Stromal cell of bone marrow (primary cell): ENCODE measurements at regions not wholly inside any gene's neighbourhood (a gene's known extent, or its start where the extent isn't known, plus 50 kb on each side); places are given as distances from the start of the nearest gene placed in this dataset.
"Not testable (repeated sequence)": the region's sequence is repeated elsewhere in the genome, so short reads cannot be mapped to it uniquely, and the experiment has no call there.

Experiments
- DNase-seq: peaks from one replicate; pipeline ENCODE4 v3.0.0-alpha.2; 2012; ENCODE audit warnings: low read depth

DNA sequence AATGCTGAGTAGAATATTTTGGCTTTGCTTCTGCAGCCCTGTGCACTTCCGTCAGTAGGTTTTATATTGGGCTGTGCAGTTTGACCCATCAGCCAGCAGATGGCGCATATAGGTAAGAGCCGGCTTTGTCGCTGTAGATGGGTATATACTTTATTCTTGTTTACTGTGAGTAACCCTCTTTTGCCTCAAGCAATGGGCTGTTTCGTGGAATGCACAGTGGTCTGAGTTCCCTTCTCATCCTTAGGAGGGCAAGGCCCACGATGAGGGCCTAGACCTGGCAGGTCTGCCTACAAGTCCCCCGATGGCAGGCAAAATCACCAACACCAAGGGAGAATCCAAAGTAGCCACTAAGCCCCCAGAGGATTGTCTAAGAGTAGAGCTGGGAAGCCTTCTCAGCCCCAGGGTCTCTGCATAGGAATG, 1002.9 kb upstream of the KCND2 start:
- DNase-seq, result peak; percentile 55

DNA sequence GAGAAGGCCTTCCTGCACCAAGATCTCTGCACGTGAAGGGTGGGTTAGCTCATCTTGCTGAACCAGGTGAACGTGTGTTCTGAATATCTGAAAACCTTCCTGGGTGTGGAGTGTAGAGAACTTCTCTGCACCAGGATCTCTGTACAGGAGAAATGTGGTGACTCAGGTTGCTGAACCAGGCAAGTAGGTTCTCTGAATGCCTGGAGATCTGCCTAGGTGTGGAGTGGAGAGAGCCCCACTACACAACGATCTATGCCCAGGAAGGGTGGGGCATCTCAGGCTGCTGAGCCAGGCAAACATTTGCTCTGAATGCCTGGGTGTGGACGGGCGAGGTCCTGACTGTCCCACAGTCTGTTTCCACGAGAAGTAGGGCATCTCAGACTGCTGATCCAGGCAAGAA, 1002.3 kb upstream of the KCND2 start:
- DNase-seq, result no peak

DNA sequence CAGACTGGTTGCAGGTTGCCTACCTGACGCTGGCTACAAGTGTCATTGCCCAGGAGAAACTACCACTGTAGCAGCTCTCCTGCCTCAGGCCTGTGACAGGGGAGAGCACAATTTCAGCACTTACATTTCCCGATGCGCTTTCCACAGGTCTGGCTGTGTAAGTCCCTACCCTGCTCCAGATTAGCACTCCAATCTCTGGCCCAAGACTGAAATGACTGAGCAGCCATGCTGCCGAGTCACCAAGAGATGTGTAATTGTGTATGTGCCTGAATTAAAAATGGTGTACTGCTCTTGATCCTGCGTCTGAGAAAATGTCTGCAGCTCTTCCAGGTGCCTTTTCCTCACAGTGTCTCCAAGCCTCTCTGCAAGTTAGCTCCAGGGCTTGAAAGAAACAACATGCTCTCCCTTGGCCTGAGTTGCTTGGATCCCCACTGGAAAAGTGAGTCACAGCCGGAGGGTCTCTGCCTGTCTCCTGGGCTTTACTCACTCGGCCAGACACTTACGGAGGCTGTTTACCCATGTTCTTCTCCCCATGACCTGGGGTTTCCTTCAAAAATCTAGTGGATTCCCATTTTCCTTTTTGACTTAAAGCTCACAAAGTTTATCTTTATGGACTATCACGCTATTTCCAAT, 1001.7 kb upstream of the KCND2 start:
- DNase-seq, result no peak

DNA sequence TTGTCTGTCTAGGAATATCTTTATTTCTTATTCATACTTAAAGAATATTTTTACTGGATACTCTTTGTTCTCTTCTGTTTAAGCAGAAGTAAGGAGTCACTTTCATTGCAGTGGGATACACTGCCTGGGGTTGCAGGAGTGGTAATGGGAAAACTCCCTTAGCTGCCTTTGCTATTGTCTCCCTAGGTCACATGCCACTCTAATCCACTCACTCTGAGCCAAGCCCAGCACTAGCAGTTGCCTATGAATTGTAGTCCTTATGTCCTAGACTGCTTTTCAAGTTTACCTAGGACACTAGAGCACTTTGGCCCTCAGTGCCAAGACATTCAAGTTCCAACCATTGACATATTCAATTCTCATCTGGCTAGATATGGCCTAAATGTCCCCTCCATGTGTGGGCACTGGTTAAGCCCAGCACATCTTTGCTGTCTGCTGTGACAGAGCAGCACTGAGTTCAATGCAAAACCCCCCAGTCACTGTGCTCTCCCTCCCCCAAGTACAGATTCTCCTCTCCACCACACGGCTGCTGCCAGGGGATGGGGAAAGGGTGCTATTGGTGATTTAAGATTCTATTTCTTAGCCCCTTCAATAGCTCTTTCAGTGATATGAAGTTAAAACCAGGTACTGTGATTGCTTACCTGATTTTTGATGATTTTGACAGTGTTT, 991.7 kb upstream of the KCND2 start:
- no peak for DNase-seq

DNA sequence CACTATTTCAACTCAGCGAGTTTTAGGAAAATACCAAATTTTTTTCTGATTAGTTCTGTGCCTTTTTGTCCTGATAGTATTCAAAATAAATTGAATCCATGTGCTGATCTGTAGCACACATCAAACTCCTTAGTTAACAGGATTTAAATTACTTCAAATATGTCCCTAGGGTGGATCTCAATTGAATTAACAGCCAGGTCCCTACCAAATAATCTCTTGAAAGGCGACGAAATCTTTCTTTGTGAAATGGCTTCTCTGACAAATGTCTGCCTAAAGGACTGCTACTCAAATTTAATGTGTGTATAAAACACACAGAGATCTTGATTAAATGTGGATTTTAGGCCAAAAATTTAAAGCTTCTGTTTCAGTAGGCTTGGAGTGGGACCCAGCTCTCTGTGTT, 989.6 kb upstream of the KCND2 start:
- no peak for DNase-seq

- no peak for DNase-seq
These were observed 984.6 kb upstream of the KCND2 start for GRCh38 chr7:119288416-119288815.

DNA sequence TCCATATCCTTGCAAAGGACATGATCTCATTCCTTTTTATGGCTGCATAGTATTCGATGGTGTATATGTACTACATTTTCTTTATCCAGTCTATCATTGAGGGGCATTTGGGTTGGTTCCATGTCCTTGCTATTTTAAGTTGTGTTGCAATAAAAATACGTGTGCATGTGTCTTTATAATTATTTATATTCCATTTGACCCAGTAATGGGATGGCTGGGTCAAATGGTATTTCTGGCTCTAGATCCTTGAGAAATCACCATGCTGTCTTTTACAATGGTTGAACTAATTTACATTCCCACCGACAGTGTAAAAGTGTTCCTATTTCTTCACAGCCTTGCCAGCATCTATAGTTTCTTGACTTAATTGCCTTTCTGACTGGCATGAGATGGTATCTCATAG, 972.6 kb upstream of the KCND2 start:
- DNase-seq, result not testable (repeated sequence)

DNA sequence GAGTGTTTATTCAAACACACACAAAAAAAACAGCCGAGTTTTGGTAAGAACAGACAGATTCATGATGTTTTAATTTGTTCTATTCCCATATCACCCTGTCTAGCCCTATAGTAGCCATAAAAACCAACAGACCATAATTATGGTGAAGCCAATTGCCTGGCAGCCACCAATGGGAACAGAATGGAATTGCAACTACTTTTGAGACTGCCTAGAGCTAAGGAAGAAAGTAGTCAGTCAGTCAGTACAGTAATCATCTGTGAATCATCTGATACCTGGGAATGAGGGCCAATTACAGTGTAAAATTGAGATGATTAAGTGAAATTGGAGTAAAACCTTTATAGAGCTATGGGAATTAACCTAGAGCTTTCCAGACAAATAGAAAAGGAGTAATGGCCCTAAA, 952.7 kb upstream of the KCND2 start:
- DNase-seq, result no peak

GRCh38 chr7:119329715-119330114, 943.3 kb upstream of the KCND2 start:
- DNase-seq, result no peak

DNA sequence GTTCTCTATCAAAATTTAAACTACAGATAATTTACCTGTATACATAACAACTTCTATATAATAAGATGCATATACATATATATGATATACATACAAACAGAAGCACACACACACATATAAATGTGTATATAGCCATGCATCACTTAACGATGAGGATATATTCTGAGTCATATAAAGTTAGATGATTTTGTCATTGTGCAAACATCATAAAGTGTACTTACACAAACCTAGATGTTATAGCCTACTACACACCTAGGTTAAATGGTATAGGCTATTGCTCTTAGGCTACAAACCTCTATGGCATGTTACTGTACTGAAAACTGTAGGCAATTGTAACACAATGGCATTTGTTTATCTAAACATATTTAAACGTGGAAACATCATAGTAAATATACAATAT, 937.6 kb upstream of the KCND2 start:
- DNase-seq, result no peak

DNA sequence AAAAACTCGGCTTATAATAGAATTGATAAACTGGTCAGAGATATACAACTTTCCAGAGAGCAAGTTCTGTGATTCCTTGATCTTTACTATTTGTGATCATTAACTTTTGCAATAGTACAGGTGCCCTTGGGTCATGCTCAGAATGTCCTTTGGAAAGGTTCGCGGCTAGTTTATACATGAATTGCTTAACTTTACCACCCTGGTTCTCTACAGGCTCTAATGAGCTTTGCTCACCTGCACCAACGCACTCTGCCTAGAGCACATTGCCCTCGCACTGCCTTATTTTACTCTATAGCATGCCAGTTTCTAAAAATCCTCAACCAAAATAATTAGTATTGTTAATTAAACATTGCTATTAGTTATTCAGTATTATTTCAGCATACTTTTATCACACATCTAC, 931.2 kb upstream of the KCND2 start:
- DNase-seq, result no peak

- DNase-seq, result no peak
These were observed 929.7 kb upstream of the KCND2 start for GRCh38 chr7:119343289-119343688.

DNA sequence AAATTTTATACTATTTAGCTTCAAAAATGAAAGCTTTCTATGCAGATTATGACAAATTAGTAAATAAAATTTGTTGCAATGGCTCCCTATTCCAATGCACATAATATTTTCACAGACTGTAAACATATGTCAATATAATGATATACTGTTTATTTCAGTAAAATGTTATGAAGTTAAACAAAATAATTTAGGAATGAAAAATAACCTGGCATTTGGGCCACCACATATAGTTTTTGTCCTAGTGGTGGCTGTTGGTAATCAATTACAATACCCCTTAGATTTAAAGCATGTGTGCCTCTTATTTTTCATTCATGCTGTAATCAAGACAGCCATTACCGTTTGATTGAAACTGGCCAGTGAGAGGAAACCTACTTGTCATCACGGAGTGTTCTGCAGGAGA, 928.5 kb upstream of the KCND2 start:
- DNase-seq, result no peak

GRCh38 chr7:119348491-119348890, 924.5 kb upstream of the KCND2 start:
- no peak for DNase-seq

DNA sequence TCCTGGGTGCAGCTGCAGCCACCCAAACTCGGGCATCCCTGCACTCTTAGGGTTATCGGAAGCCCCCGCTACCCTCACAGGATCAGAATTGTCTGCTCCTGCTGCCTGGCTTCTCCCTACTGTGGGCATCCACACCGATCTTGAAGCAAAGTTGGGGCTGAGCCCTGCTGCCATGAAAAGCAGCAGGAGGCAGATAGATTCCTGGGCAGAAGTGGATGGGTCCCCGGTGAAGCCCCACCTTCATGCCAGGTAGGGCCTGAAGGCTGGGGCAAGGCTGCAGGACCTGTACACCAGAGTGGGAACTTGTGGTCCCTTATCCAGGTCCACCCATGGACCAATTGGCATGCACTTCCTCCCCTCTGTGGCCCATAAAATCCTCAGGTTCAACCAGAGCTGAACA, 922.6 kb upstream of the KCND2 start:
- DNase-seq, result no peak

GRCh38 chr7:119351320-119351719, 921.7 kb upstream of the KCND2 start:
- DNase-seq, result no peak

DNA sequence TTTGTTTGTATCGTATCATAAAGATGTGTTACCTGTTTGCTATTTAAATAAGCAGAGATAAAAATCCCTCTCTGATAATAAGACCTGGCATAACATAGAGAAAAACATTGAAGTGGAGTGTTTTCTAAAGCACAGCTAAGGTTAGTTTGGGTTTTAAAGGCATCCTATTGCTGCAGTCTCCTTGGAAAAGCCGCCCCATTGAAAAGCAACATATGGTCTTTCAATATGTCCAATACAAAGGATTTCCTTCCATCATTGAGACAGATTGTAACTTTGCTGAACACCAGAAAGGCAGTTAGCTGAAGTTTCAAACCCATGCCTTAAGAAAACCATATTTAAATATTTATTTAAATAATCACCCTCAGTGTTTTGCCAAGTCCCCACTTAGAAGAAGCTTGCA, 898.5 kb upstream of the KCND2 start:
- DNase-seq, result no peak

DNA sequence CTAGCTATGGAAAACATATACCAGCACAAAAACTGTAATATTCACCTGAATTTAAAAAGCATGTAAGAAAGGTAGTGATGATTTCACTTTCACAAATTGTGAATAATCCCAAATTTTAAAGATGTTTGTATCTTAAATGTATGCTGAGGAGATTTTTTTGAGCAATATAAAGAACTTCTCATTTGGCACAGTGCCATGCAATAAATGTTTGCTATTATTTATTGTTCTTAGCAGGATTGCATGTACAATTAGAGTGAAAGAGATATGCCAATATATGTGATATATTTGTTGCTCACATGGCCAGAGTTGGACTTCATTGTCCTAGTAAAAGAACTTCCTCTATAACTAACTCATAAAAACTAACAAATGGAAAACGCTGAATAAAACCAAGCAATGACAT, 895.1 kb upstream of the KCND2 start:
- no peak for DNase-seq

- DNase-seq, result no peak
These were observed 890.2 kb upstream of the KCND2 start for GRCh38 chr7:119382726-119383125.

DNA sequence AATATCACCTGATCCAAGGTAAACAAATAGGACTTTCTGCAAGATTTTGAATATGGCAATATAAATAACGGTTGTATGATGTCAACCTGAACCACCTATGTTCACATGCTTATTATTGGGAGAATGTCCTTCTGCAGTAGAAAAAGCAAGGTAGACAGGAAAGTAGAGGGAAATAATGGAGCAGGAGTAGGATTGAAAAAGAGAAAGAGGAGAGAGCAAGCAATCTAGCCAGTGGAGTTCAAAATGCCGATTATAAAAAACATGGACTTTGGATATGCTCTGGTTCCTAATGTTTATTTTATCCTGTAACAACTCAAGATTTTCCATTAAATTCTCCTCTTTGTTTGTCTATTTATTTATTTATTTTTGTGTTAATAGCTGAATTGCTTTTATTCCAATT, 878.0 kb upstream of the KCND2 start:
- DNase-seq, result no peak

DNA sequence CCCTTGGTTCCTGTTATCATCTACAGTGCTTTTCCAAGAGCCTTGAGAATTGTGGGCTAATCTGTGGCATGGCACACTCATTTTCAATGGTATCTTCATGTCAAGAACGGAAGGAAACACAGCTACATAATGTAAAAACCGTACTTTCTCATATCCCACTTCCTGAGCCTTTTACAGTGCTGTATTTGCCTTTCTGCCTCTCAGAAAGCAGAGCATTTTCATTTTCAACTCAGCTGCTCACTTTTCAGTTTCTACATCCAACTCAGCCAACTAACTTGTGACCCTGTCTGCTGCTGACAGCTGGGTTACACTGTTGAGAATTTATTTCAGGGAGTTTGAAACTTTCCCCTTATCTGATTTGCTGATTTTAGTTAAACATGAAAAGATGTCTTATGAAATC, 875.8 kb upstream of the KCND2 start:
- no peak for DNase-seq

DNA sequence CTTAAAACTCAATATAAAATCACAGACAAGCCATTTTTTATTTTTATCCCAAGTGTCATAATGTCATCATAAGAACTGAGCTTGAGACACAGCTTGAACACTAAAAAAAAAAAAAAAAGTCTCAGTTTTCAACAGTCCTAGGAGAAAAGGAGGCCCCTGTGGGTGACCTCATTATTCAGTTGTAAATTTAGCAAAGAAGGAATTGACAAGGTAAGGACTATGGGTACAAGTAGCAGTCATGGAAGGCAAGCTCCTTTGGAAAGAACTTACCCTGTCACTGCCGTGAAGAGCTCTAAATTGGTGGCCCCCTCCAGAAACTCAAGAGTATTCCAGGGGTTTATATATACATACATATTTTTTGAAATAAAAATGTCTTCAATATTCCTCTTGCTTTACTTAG, 864.4 kb upstream of the KCND2 start:
- no peak for DNase-seq

DNA sequence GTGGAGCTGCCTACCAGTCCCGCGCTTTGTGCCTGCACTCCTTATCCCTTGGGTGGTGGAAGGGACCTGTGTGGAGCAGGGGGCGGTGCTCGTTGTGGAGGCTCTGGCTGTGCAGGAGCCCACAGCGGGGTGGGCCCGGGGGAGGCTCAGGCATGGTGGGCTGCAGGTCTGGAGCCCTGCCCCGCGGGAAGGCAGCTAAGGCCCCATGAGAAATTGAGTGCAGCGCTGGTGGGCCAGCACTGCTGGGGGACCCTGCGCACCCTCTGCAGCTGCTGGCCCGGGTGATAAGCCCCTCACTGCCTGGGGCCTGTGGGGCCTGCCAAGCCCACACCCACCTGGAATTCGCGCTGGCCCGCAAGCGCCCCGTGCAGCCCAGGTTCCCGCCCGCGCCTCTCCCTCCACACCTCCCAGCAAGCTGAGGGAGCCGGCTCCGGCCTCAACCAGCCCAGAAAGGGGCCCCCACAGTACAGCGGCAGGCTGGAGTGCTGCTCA, 859.6 kb upstream of the KCND2 start:
- no peak for DNase-seq

DNA sequence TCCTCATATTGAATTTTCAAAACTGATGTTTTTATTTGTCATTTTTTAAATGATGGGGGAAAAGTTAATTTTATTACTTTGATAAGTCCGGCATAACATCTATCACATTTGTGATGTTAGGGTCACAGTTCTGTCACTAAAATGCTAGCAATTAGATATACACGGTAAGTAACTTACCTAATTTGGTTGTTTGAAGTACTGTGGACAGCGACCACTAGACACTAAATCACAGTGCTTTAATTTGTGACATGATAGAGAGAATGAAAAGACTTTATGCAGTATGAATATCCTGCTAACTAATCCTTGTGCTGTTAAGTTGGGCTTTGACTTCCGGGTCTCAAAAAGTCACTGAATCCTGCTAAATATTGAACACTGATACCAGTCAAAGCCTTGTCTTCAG, 857.3 kb upstream of the KCND2 start:
- DNase-seq, result no peak
